HCT116 (cell line): ENCODE measurements at regions not wholly inside any gene's neighbourhood (a gene's known extent, or its start where the extent isn't known, plus 50 kb on each side); places are given as distances from the start of the nearest gene placed in this dataset.

ENCODE experiments used
- ATAC-seq: fragments of 200-7000 bp; cut with Tn5 transposase; 2 replicates; pipeline ENCODE4 v1.9.1; 2020; ENCODE audit warnings: mild to moderate bottlenecking, moderate library complexity
- BruUV-seq: library from RNA; stranded (reverse); fragments of 400-500 nt; replicated peaks from 2 replicates; lab custom pipeline; 2021; lab: Mats Ljungman, UMichigan
- CTCF ChIA-PET: fragments of 300-600 bp; sonication (Branson Sonifier 250); formaldehyde crosslinking; loops from one replicate; lab custom pipeline; 2021; ENCODE audit warnings: antibody characterized with exemption; lab: Charles Lee
- POLR2A ChIA-PET: fragments of 300-600, 350-600 bp; sonication (Branson Sonifier 250); formaldehyde crosslinking; loops from one replicate; lab custom pipeline; 2021; ENCODE audit warnings: antibody characterized with exemption; lab: Charles Lee
- RAD21 ChIA-PET, 2 experiments: fragments of 300-600 bp; sonication (Branson Sonifier 250); formaldehyde crosslinking; loops; one replicate each; lab custom pipeline; 2023; ENCODE audit warnings: low total read pairs in 2 of 2; ENCODE audit not compliant: uncharacterized antibody in 2 of 2, unreplicated experiment in 2 of 2, low non-redundant PET in 1 of 2; lab: Charles Lee
- DNase-seq: peaks from one replicate; pipeline ENCODE4 v3.0.0-alpha.2; 2010; ENCODE audit warnings: low read depth, low spot score
- H2AFZ ChIP-seq: fragments of 200-600 bp; shearing (Covaris generic), sonication (generic); 2 replicates; pipeline ENCODE4 v1.6.1; 2017; ENCODE audit warnings: low read depth, mixed run types, mixed read lengths, antibody characterized with exemption, low read length; ENCODE audit not compliant: poor library complexity, severe bottlenecking
- H3K27ac ChIP-seq: 2 replicates; pipeline ENCODE4 v1.5.1; 2012; ENCODE audit warnings: low read depth, low read length
- H3K27me3 ChIP-seq: fragments of 200-600 bp; sonication (generic); 2 replicates; pipeline ENCODE4 v1.6.1; 2016; ENCODE audit warnings: mixed run types, low read length, mixed read lengths; ENCODE audit not compliant: insufficient read depth
- H3K36me3 ChIP-seq, 2 experiments: fragments of 200-500 bp in 1 of 2; fragments of 200-600 bp in 1 of 2; sonication (Bioruptor generic) in 1 of 2; sonication (generic) in 1 of 2; 2 replicates each; pipeline versions ENCODE4 v1.5.1 to v1.6.1; 2014 to 2016; ENCODE audit warnings: low read length in 2 of 2, inconsistent platforms in 1 of 2, mixed read lengths in 1 of 2, mixed run types in 1 of 2; ENCODE audit not compliant: insufficient read depth in 2 of 2, control insufficient read depth in 1 of 2
- H3K4me1 ChIP-seq, 2 experiments: fragments of 200-600 bp in 1 of 2; sonication (generic) in 1 of 2; 2 replicates each; pipeline versions ENCODE4 v1.5.1 to v1.6.1; 2012 to 2017; ENCODE audit warnings: low read length in 2 of 2, inconsistent platforms in 1 of 2, mild to moderate bottlenecking in 1 of 2, mixed read lengths in 1 of 2, mixed run types in 1 of 2, moderate library complexity in 1 of 2; ENCODE audit not compliant: insufficient read depth in 2 of 2, control insufficient read depth in 1 of 2
- H3K4me2 ChIP-seq: fragments of 200-600 bp; sonication (generic); 2 replicates; pipeline ENCODE4 v1.6.1; 2017; ENCODE audit warnings: mixed run types, low read length, mixed read lengths
- H3K4me3 ChIP-seq, 2 experiments: fragments of 200-600 bp in 1 of 2; sonication (generic) in 1 of 2; replicated peaks in 1 of 2; 2 replicates each; pipeline ENCODE4 v1.5.1; 2011 to 2016; ENCODE audit warnings: low read length in 2 of 2, control low read depth in 1 of 2, low read depth in 1 of 2, mild to moderate bottlenecking in 1 of 2, mixed read lengths in 1 of 2, mixed run types in 1 of 2
- H3K79me2 ChIP-seq: fragments of 200-600 bp; sonication (generic); 2 replicates; pipeline ENCODE4 v1.6.1; 2017; ENCODE audit warnings: mild to moderate bottlenecking, mixed run types, low read length, moderate library complexity, mixed read lengths; ENCODE audit not compliant: insufficient read depth
- H3K9ac ChIP-seq: fragments of 200-600 bp; sonication (generic); 2 replicates; pipeline ENCODE4 v1.6.1; 2016; ENCODE audit warnings: low read length, mixed read lengths
- H3K9me2 ChIP-seq: fragments of 200-600 bp; sonication (generic), shearing (Covaris generic); 2 replicates; pipeline ENCODE4 v1.6.1; 2017; ENCODE audit warnings: mixed run types, mild to moderate bottlenecking, moderate library complexity; ENCODE audit not compliant: insufficient read depth
- H3K9me3 ChIP-seq, 2 experiments: fragments of 200-500 bp in 1 of 2; fragments of 200-600 bp in 1 of 2; sonication (Bioruptor generic) in 1 of 2; sonication (generic) in 1 of 2; 2 replicates each; pipeline ENCODE4 v1.6.1; 2014 to 2017; ENCODE audit warnings: low read length in 2 of 2, mixed read lengths in 2 of 2, inconsistent platforms in 1 of 2, low read depth in 1 of 2, mild to moderate bottlenecking in 1 of 2, mixed run types in 1 of 2, moderate library complexity in 1 of 2; ENCODE audit not compliant: control insufficient read depth in 1 of 2, insufficient read depth in 1 of 2
- H4K20me1 ChIP-seq: fragments of 200-600 bp; sonication (generic), shearing (Covaris generic); 2 replicates; pipeline ENCODE4 v1.6.1; 2017; ENCODE audit warnings: mixed run types, mild to moderate bottlenecking, moderate library complexity; ENCODE audit not compliant: insufficient read depth
- CBX3 ChIP-seq: IDR thresholded peaks from 2 replicates; pipeline ENCODE4 v1.6.1; 2012; ENCODE audit warnings: low read depth
- CEBPB ChIP-seq: IDR thresholded peaks from 2 replicates; pipeline ENCODE4 v1.6.1; 2012; ENCODE audit warnings: low read depth
- CTCF ChIP-seq, 3 experiments: fragments of 200-600 bp in 1 of 3; sonication (generic) in 1 of 3; IDR thresholded peaks in 2 of 3; conservative IDR thresholded peaks in 1 of 3; 2 replicates each; pipeline ENCODE4 v1.5.1; 2012 to 2017; ENCODE audit warnings: low read depth in 2 of 3, low read length in 2 of 3, antibody characterized with exemption in 1 of 3, borderline replicate concordance in 1 of 3, control low read depth in 1 of 3, mild to moderate bottlenecking in 1 of 3, mixed read lengths in 1 of 3, mixed run types in 1 of 3, moderate library complexity in 1 of 3; ENCODE audit not compliant: insufficient read depth in 1 of 3
- EZH2 ChIP-seq: fragments of 200-600 bp; sonication (generic); IDR thresholded peaks from 2 replicates; pipeline ENCODE4 v1.6.1; 2017; ENCODE audit warnings: antibody characterized with exemption, mixed run types
- EZH2phosphoT487 ChIP-seq: fragments of 200-600 bp; IDR thresholded peaks from 2 replicates; pipeline ENCODE4 v1.6.1; 2018; ENCODE audit warnings: antibody characterized with exemption, borderline replicate concordance
- MAX ChIP-seq: IDR thresholded peaks from 2 replicates; pipeline ENCODE4 v1.6.1; 2012
- POLR2A ChIP-seq: IDR thresholded peaks from 2 replicates; pipeline ENCODE4 v1.7.0; 2011; ENCODE audit warnings: borderline replicate concordance; ENCODE audit not compliant: insufficient read depth, insufficient read length; ENCODE audit errors: extremely low read depth
- RAD21 ChIP-seq: IDR thresholded peaks from 2 replicates; pipeline ENCODE4 v1.6.1; 2012; ENCODE audit warnings: low read depth, mild to moderate bottlenecking
- SIN3A ChIP-seq: IDR thresholded peaks from 2 replicates; pipeline ENCODE4 v1.6.1; 2012; ENCODE audit warnings: low read depth
- SP1 ChIP-seq: IDR thresholded peaks from 2 replicates; pipeline ENCODE4 v1.6.1; 2012; ENCODE audit warnings: low read depth
- SRF ChIP-seq: IDR thresholded peaks from 2 replicates; pipeline ENCODE4 v1.6.1; 2012; ENCODE audit warnings: low read depth
- TCF7L2 ChIP-seq: IDR thresholded peaks from 2 replicates; pipeline ENCODE4 v1.7.0; 2011; ENCODE audit warnings: borderline replicate concordance, inconsistent platforms; ENCODE audit not compliant: insufficient read depth, insufficient read length; ENCODE audit errors: extremely low read depth
- ZFX ChIP-seq: fragments of 450-650 bp; IDR thresholded peaks from 2 replicates; pipeline ENCODE4 v1.6.1; 2017
- ZNF274 ChIP-seq: fragments of 200-500 bp; sonication (Bioruptor generic); IDR thresholded peaks from 2 replicates; pipeline ENCODE4 v1.6.1; 2014; ENCODE audit warnings: mild to moderate bottlenecking, low read depth, low read length, inconsistent platforms
- intact Hi-C: fragments of 100-400 bp; cut with micrococcal nuclease; formaldehyde crosslinking; loops from 2 replicates; pipeline ENCODE4 v1.10.0; 2022
- TF ChIP-seq, protein P1 (sequence below): IDR thresholded peaks from 2 replicates; pipeline ENCODE4 v1.6.1; 2012; ENCODE audit warnings: low read depth
- TF ChIP-seq, protein P2 (sequence below): IDR thresholded peaks from 2 replicates; pipeline ENCODE4 v1.6.1; 2012

DNA sequence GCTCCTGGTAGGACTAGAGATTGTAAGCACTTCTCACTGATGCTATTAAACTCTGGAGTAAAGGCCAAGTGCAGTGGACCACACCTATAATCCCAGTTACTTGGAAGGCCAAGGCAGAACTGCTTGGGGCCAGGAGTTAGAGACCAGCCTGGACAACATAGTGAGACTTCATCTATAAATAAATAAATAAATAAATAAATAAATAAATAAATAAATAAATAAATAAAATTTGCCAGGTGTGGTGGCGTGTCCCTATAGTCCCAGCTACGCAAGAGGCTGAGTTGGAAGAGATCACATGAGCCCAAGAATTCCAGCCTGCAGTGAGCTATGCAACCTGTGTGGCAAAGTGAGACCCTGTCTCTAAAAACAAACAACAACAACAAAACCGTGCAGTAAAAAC, 1475.7 kb downstream of the REEP3 start (continued):
- TF ChIP-seq, protein P1, sequence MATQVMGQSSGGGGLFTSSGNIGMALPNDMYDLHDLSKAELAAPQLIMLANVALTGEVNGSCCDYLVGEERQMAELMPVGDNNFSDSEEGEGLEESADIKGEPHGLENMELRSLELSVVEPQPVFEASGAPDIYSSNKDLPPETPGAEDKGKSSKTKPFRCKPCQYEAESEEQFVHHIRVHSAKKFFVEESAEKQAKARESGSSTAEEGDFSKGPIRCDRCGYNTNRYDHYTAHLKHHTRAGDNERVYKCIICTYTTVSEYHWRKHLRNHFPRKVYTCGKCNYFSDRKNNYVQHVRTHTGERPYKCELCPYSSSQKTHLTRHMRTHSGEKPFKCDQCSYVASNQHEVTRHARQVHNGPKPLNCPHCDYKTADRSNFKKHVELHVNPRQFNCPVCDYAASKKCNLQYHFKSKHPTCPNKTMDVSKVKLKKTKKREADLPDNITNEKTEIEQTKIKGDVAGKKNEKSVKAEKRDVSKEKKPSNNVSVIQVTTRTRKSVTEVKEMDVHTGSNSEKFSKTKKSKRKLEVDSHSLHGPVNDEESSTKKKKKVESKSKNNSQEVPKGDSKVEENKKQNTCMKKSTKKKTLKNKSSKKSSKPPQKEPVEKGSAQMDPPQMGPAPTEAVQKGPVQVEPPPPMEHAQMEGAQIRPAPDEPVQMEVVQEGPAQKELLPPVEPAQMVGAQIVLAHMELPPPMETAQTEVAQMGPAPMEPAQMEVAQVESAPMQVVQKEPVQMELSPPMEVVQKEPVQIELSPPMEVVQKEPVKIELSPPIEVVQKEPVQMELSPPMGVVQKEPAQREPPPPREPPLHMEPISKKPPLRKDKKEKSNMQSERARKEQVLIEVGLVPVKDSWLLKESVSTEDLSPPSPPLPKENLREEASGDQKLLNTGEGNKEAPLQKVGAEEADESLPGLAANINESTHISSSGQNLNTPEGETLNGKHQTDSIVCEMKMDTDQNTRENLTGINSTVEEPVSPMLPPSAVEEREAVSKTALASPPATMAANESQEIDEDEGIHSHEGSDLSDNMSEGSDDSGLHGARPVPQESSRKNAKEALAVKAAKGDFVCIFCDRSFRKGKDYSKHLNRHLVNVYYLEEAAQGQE, result no peak
- no peak for TF ChIP-seq POLR2A
- TF ChIP-seq ZFX, result no peak
- no peak for TF ChIP-seq SP1
- TF ChIP-seq CTCF (IDR thresholded peaks at IDR 0.05 in 2 of 3, conservative IDR thresholded peaks at IDR 0.05 in 1 of 3; ENCODE audit: borderline replicate concordance in 1 of 3, insufficient read depth in 1 of 3, low read depth in 2 of 3, low read length in 2 of 3), result no peak
- TF ChIP-seq EZH2phosphoT487, result no peak
- TF ChIP-seq CEBPB, result no peak
- no peak for TF ChIP-seq MAX
- TF ChIP-seq, all 23 proteins: peak for 0

GRCh38 chr10:65010845-65011244, 1489.6 kb downstream of the REEP3 start:
- H2AFZ ChIP-seq, result no peak overlapping the region
- no peaks in the 10 kb centered on the region for H3K4me1 ChIP-seq
- ChIA-PET POLR2A (no interaction called here), RAD21 (no interaction called here), CTCF (no interaction called here)
- ATAC-seq (no peak), DNase-seq (no peak)
- no peak overlapping the region for H3K4me3 ChIP-seq
- no peak overlapping the region for H3K27ac ChIP-seq
- no peak overlapping the region for H3K4me2 ChIP-seq
- no TSS peak for BruUV-seq
- H4K20me1 ChIP-seq, result no peaks in the 10 kb centered on the region
- H3K9me2 ChIP-seq, result no peaks in the 10 kb centered on the region
- H3K9me3 ChIP-seq, result no peaks in the 10 kb centered on the region
- H3K27me3 ChIP-seq, result no peaks in the 10 kb centered on the region
- intact Hi-C loops, result no loop called here
- H3K79me2 ChIP-seq, result no peaks in the 10 kb centered on the region
- H3K9ac ChIP-seq, result no peak overlapping the region
- H3K36me3 ChIP-seq, result no peaks in the 10 kb centered on the region
- TF ChIP-seq ZNF274, result no peak
- no peak for TF ChIP-seq TCF7L2
- TF ChIP-seq, protein P1, result no peak
- no peak for TF ChIP-seq SIN3A
- no peak for TF ChIP-seq CEBPB
- no peak for TF ChIP-seq SRF
- TF ChIP-seq EZH2, result no peak
- TF ChIP-seq, protein P2, sequence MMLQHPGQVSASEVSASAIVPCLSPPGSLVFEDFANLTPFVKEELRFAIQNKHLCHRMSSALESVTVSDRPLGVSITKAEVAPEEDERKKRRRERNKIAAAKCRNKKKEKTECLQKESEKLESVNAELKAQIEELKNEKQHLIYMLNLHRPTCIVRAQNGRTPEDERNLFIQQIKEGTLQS, result no peak
- no peak for TF ChIP-seq MAX
- no peak for TF ChIP-seq CBX3
- TF ChIP-seq RAD21, result no peak
